Neural progenitor cell (in vitro differentiated cells): ENCODE measurements at regions not wholly inside any gene's neighbourhood (a gene's known extent, or its start where the extent isn't known, plus 50 kb on each side); places are given as distances from the start of the nearest gene placed in this dataset.

Experiments
- CTCF ChIP-seq: fragments of 200-600 bp; sonication (generic); IDR thresholded peaks from 2 replicates; pipeline ENCODE4 v1.5.1; 2017; ENCODE audit warnings: antibody characterized with exemption, mild to moderate bottlenecking
- EZH2 ChIP-seq: fragments of 200-600 bp; sonication (generic); IDR thresholded peaks from 2 replicates; pipeline ENCODE4 v1.6.1; 2017; ENCODE audit warnings: antibody characterized with exemption, mild to moderate bottlenecking, moderate library complexity
- EZH2phosphoT487 ChIP-seq: fragments of 200-600 bp; sonication (generic); IDR thresholded peaks from 2 replicates; pipeline ENCODE4 v1.6.1; 2017; ENCODE audit warnings: antibody characterized with exemption

- TF ChIP-seq CTCF (no peak), EZH2 (no peak), EZH2phosphoT487 (no peak)
Observed at GRCh38 chr5:142527664-142528295, 158.1 kb downstream of the FGF1 start.
